ENCODE measurements at regions not wholly inside any gene's neighbourhood (a gene's known extent, or its start where the extent isn't known, plus 50 kb on each side); places are given as distances from the start of the nearest gene placed in this dataset.

DNA sequence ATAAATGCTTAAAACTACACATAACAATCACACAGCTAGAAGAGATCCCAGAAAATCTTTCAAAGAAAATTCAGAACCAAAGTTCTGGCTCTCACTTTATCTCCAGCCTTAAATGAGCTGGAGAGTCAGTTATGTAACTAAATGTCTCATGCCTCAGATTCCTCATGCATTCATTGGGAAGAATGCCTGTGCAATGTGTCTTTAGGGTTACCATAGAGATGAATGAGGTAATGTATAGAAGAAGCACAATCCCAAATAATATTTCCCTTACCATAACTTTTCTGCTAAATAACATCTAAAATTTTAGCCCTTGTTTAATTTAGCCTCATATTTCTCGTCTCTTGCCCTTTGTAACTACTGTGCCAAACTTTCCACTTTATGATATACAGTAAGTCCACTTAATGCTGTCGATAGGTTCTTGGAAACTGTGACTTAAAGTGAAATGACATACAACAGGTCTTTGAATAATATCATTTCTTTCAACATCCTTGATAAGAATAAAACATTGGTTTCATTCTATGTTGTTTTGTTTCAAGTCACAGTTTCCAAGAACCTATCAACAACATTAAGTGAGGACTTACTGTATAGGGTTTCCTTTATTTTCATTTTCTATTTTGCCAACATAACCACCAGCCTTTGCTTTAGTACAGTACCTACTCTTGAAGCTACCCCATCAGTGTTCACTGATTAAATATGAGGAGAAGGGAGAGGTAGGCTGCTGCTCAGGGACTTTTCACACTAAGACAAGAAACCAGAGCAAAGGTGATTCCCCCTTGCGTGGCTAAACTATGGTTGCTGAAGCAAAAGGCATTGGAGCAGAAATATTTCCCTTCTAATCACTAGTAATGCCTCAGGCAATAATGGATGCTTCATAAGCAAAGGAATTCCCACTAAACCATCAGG is 295.7 kb upstream of the PTGER4 start:
- no peaks in the 10 kb centered on the region for H4K20me1 ChIP-seq (ENCODE audit: insufficient read depth, low read length)
- H3K4me2 ChIP-seq (ENCODE audit: low read length): peak overlapping the region; percentile 77
- H3K4me1 ChIP-seq (ENCODE audit: low read length): peaks cover 67% of the 10 kb centered on the region
- no peaks in the 10 kb centered on the region for H3K79me2 ChIP-seq (ENCODE audit: low read length)
- peaks cover 5% of the 10 kb centered on the region; the same call in 1 of the 2 replicates for H3K9me3 ChIP-seq (ENCODE audit: insufficient read depth, low read length)
- no peak overlapping the region for H2AFZ ChIP-seq (ENCODE audit: low read depth, low read length)
- peaks cover 7% of the 10 kb centered on the region for H3K36me3 ChIP-seq (replicated peaks; ENCODE audit: low read depth, low read length)
- peak overlapping the region; percentile 31 for H3K9ac ChIP-seq (ENCODE audit: low read length)
- H3K4me3 ChIP-seq (ENCODE audit: low read length): peak overlapping the region; percentile 40
- TF ChIP-seq, protein P1, sequence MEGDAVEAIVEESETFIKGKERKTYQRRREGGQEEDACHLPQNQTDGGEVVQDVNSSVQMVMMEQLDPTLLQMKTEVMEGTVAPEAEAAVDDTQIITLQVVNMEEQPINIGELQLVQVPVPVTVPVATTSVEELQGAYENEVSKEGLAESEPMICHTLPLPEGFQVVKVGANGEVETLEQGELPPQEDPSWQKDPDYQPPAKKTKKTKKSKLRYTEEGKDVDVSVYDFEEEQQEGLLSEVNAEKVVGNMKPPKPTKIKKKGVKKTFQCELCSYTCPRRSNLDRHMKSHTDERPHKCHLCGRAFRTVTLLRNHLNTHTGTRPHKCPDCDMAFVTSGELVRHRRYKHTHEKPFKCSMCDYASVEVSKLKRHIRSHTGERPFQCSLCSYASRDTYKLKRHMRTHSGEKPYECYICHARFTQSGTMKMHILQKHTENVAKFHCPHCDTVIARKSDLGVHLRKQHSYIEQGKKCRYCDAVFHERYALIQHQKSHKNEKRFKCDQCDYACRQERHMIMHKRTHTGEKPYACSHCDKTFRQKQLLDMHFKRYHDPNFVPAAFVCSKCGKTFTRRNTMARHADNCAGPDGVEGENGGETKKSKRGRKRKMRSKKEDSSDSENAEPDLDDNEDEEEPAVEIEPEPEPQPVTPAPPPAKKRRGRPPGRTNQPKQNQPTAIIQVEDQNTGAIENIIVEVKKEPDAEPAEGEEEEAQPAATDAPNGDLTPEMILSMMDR (IDR thresholded peaks at IDR 0.05; ENCODE audit: low read depth, low read length): no peak
- TF ChIP-seq EZH2phosphoT487 (IDR thresholded peaks at IDR 0.05; ENCODE audit: low read depth): no peak
- H3K27ac ChIP-seq (ENCODE audit: low read length): peak overlapping the region; percentile 85
- H3K27me3 ChIP-seq (ENCODE audit: low read depth, low read length): no peaks in the 10 kb centered on the region

DNA sequence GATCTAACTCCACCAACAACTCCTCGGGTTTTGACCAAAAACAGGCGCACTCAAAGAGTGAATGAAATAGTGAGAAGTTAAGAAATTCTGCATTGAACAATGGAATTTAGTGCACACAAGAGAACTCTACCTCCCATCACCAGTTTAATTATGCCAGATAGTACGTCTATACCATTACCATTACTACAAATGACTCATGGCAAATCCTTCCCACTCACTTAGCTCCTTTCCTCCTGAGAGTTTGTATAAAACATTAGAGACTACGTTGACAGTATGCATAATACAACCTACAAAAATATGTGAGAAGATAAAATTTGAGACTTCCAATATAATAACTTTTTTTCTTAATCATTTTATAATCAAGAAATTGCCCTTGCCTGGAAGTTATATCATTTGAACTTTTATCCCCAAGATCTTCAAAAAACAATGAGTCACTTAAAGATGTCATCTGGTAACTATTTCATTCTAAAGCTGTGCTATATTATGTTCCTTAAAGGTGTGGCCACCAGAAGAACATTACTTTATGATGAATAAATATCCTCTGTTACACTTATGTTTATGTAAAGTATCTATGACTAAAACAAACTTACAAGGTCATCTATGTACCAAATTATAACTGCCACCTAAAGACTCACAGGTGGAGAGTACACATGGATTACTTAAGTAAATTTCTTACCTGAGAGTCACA is 297.9 kb upstream of the PTGER4 start:
- Histone ChIP-seq H2AFZ (ENCODE audit: low read depth, low read length) (no peak overlapping the region), H3K4me3 (ENCODE audit: low read length) (no peak overlapping the region), H3K4me1 (ENCODE audit: low read length) (peaks cover 67% of the 10 kb centered on the region), H3K9me3 (ENCODE audit: insufficient read depth, low read length) (peaks cover 5% of the 10 kb centered on the region; the same call in 1 of the 2 replicates), H3K4me2 (ENCODE audit: low read length) (no peak overlapping the region), H3K9ac (ENCODE audit: low read length) (no peak overlapping the region), H3K27ac (ENCODE audit: low read length) (no peak overlapping the region), H3K27me3 (ENCODE audit: low read depth, low read length) (no peaks in the 10 kb centered on the region), H3K79me2 (ENCODE audit: low read length) (no peaks in the 10 kb centered on the region), H3K36me3 (replicated peaks; ENCODE audit: low read depth, low read length) (peaks cover 7% of the 10 kb centered on the region), H4K20me1 (ENCODE audit: insufficient read depth, low read length) (no peaks in the 10 kb centered on the region)
- TF ChIP-seq EZH2phosphoT487 (IDR thresholded peaks at IDR 0.05; ENCODE audit: low read depth): no peak
- TF ChIP-seq, protein P1 (IDR thresholded peaks at IDR 0.05; ENCODE audit: low read depth, low read length): no peak

DNA sequence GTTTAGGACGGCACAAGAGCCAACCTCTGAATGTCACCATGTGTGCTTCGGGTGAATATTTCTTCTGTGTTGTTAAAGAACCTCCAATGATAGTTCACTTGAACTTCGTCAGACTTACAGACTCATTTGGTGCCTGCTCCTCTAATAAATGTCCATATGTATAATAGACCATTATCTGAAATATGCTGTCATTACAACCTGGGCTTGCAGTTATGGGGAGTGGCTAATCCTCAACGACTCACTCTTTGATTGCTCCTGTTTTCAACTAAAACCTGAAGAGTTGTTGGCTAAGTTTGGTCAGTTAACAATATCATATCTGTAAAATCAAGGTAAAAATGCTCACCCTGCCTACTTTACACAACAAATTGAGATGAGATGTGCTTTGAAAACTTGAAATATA is 298.7 kb upstream of the PTGER4 start:
- Histone ChIP-seq H3K4me2 (ENCODE audit: low read length) (no peak overlapping the region), H3K27ac (ENCODE audit: low read length) (no peak overlapping the region), H3K79me2 (ENCODE audit: low read length) (no peaks in the 10 kb centered on the region), H3K36me3 (replicated peaks; ENCODE audit: low read depth, low read length) (peaks cover 7% of the 10 kb centered on the region), H3K9me3 (ENCODE audit: insufficient read depth, low read length) (peaks cover 5% of the 10 kb centered on the region; the same call in 1 of the 2 replicates), H3K4me1 (ENCODE audit: low read length) (peaks cover 66% of the 10 kb centered on the region), H4K20me1 (ENCODE audit: insufficient read depth, low read length) (no peaks in the 10 kb centered on the region), H3K4me3 (ENCODE audit: low read length) (no peak overlapping the region), H2AFZ (ENCODE audit: low read depth, low read length) (no peak overlapping the region), H3K9ac (ENCODE audit: low read length) (no peak overlapping the region), H3K27me3 (ENCODE audit: low read depth, low read length) (no peaks in the 10 kb centered on the region)
- TF ChIP-seq, protein P1 (IDR thresholded peaks at IDR 0.05; ENCODE audit: low read depth, low read length): no peak
- TF ChIP-seq EZH2phosphoT487 (IDR thresholded peaks at IDR 0.05; ENCODE audit: low read depth): no peak

Data from OCI-LY3 (cell line).